GM19467 (cell line): ENCODE measurements at regions not wholly inside any gene's neighbourhood (a gene's known extent, or its start where the extent isn't known, plus 50 kb on each side); places are given as distances from the start of the nearest gene placed in this dataset.
"Not testable (repeated sequence)": the region's sequence is repeated elsewhere in the genome, so short reads cannot be mapped to it uniquely, and the experiment has no call there.

Experiments used
- ATAC-seq: cut with Tn5 transposase; IDR thresholded peaks from one replicate; pipeline ENCODE4 v1.9.1; 2021; ENCODE audit warnings: mild to moderate bottlenecking, moderate library complexity; ENCODE audit not compliant: unreplicated experiment

DNA sequence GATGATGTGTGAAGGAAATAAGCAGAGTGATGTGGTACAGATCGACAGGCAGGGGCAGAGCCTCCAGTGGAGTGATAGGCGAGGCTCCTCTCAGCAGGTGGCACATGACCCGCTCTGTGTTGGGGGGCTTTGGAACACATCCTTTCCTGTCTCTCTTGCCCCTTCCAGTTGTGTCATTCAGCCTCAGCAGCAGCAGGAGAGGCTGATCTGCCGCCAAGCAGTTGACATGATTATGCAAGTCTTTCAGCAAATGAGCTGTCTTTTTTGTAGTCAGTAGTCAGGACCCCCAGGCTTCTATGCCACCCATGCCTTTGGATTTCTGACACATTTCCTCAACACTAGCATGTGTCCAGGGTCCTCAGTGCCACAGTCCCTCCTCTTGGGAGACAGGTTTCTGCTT lies 307.1 kb upstream of the C1orf174 start:
- ATAC-seq, result no peak

DNA sequence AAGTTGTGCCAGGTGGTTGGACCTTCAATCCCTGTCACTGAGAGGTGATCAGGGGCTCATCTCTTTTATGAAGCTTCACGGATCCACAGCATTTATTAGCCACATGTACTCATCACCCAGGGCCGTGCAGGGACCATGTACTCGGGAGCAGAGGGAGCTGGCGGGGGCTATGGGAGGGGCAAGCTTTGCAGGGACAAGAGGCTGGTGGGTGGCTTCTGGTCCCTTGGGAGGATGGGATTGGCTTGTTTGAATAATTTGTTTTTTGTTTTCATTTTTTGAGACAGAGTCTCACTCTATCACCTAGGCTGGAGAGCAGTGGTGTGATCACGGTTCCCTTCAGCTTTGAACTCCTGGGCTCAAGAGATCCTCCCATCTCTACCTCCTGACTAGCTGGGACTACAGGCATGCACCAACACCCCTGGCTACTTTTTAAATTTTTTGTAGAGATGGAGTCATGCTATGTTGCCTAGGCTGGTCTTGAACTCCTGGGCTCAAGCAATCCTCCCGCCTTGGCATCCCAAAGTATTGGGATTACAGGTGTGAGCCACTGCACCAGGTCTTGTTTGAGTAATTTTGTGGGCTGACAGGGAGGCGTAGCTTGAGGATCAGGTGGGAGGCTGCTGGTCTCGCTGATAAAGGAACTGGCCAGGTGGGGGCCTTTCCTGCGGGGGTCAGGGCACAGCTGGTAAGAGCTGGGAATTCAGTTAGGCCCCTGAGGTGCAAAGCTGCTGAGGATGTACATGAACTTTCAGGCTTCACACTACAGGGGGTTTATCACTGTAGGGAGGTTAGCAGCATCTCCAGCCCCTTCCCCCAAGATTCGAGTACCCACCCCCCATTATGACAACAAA lies 308.0 kb upstream of the C1orf174 start:
- ATAC-seq, result no peak

DNA sequence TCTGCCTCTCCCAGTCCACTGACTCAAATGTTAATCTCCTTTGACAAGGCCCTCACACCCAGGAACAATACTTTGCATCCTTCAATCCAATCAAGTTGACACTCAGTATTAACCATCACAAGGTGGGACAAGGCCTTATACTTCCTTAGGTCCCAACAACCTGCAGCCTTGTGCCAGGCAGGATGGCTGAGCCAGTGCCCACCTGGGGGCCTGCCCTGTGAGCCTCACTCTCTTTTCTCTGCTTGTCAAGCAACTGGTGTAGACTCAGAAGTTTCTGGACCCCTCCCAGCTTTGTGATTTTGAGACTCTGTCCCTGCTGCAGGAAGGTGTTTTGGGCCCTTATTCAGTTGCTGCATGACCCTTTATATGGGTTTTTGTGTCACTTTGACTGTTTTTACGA lies 310.0 kb upstream of the C1orf174 start:
- no peak for ATAC-seq

DNA sequence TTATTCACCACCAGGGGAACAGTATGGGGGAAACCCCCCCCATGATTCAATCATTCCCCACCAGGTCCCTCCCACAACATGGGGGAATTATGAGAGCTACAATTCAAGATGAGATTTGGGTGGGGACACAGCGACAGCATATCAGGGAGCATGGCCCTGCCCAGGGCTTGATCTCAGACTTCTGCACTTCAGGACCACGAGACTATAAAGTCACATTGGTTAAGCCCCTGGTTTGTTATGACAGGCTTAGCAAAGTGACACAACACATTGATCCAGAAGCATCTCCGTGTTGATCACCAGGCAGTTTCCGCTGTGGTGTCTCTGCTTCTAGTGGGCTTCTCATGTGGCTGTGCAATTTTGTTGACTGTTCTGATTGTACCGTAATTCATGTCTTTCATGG lies 312.7 kb upstream of the C1orf174 start:
- no peak for ATAC-seq

GRCh38 chr1:4213366-4213973 lies 313.4 kb upstream of the C1orf174 start:
- ATAC-seq, result no peak

GRCh38 chr1:4214826-4215225 lies 314.8 kb upstream of the C1orf174 start:
- ATAC-seq, result no peak

DNA sequence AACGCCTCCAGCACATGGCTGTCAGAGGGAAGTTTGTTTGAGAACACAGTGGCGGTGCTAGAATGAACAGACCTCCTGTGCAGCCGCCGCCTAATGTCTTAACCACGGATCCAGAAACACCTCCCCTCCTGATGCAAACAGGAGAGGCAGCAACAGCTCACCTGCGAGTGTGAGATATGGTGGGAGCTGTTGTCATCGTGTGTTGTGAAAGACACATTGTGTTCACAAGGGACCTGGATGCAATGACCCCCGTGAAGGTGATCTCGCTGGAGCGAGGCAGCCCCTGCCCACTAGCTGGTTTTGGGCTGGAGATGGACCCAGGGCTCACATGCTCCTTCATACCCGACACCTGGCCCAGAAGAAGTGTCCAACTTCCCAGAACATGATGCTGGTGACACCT lies 315.3 kb upstream of the C1orf174 start:
- no peak for ATAC-seq

DNA sequence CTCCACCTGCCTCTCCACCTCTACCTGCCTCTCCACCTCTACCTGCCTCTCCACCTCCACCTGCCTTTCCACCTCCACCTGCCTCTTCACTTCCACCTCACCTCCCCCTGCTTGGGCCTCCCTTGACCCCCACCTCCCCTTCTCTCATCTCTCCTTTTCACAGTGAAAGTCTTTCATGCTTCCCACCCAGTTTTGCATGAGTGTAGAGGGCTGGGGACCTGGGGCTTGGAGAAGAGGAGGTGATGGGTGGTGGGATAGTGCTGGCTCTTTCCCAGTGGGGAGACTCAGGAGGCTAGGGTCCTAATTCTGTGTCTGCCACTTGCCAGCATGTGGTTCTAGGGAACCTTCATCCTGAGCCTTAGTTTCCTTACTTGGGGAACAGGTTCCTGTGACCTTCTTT lies 316.2 kb upstream of the C1orf174 start:
- no peak for ATAC-seq

GRCh38 chr1:4218619-4219018 lies 318.5 kb upstream of the C1orf174 start:
- ATAC-seq, result no peak

- ATAC-seq, result no peak
These were observed 319.0 kb upstream of the C1orf174 start for GRCh38 chr1:4219111-4219510.

GRCh38 chr1:4219826-4220225 lies 319.8 kb upstream of the C1orf174 start:
- ATAC-seq, result no peak

DNA sequence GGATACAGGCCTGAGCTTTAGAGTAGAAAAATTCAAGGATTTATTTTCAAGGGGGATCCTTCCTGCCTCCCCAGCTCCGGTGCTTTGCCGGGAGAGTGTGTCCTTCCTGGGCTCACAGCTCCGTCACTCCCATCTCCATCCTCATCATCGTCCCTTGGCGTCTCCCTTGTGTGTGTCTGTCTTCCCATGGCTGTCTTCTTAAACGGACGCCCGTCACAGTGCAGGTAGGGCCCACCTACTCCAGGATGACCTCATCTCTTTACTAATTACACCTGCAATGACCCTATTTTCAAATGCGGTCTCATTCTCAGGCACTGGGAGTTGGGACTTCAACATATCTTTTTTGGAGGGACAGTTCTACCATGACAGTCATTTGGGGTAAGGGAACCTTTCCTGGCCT lies 320.3 kb upstream of the C1orf174 start:
- ATAC-seq, result no peak

DNA sequence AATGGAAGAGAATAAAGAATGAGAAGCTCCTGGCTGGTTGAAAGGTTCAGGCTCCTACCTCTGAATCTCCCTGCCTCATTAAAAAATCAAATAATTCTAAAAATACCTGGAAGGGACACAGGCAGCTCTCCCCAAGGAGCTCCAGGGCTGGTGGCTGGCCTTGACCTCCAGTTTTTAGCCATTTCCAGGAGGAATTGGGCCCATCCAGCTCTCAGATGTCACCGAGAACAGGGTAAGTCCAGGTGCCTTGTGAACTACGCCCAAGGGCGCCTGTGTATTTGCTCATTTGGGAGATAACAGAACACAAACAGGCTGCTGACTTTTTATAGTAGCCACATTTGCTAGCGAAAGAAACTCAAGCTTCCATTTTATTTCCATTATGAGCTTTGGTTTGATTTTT lies 321.0 kb upstream of the C1orf174 start:
- no peak for ATAC-seq

GRCh38 chr1:4224684-4225467 lies 324.8 kb upstream of the C1orf174 start:
- ATAC-seq, result no peak

GRCh38 chr1:4227986-4228385 lies 327.9 kb upstream of the C1orf174 start:
- no peak for ATAC-seq

- ATAC-seq, result no peak
These were observed 353.9 kb upstream of the C1orf174 start for GRCh38 chr1:4253935-4254334.

GRCh38 chr1:4256351-4256750 lies 356.3 kb upstream of the C1orf174 start:
- no peak for ATAC-seq

DNA sequence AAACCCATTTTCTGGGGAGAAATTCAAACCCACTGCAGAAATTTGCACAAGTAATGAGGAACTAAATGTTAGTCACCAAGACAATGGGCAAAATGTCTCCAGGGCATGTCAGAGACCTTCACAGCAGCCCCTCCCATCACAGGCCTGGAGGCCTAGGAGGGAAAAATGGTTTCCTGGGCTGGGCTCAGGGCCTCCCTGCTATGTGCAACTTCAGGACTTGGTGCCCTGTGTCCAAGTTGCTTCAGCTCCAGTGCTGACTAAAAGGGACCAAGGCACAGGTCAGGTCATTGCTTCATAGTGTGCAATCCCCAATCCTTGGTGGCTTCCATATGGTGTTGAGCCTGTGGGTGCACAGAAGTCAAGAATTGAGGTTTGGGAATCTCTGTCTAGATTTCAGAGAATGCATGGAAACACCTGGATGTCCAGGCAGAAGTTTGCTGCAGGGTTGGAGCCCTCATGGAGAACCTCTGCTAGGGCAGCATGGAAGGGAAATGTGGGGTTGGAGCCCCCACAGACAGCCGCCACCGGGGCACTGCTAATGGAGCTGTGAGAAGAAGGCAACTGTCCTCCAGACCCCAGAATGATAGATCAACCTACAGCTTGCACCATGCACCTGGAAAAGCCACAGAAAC lies 358.2 kb upstream of the C1orf174 start:
- not testable (repeated sequence) for ATAC-seq

DNA sequence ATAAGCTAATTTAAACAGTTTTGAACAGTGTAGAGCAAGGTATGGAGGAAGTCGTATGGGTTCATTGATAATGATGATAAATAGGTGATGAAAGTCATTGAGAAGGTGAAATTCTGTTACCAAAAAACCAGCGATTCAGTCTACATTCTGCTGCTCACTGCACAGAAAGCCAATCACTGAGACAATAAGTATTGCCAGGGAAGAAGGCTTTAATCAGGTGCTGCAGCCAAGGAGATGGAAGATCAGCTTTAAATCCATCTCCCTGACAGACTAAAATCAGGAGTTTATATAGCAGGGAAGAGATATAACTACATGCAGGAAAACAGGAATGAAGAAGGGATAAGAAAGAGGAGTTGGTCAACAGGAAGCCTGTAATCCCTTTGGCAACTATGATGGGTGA lies 361.3 kb upstream of the C1orf174 start:
- no peak for ATAC-seq

DNA sequence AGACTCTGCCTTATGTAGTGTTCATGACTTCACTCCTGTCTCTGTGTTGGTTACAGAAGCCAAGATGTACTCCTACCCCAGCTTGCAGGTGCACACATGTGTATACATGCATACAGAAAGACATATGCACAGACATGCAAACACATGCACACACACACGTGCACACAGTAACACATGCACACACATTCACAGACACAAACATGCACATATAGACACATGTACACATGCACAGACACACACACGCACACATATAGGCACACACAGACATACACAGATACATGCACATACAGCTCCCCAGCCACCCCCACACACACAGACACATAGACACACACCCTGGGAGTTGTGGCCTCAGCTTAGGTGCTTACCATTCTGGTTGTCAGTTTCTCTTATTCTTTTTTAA lies 362.6 kb upstream of the C1orf174 start:
- ATAC-seq, result no peak

- ATAC-seq, result no peak
These were observed 363.6 kb upstream of the C1orf174 start for GRCh38 chr1:4263699-4264098.
